ENCODE measurements at regions not wholly inside any gene's neighbourhood (a gene's known extent, or its start where the extent isn't known, plus 50 kb on each side); places are given as distances from the start of the nearest gene placed in this dataset.

DNA sequence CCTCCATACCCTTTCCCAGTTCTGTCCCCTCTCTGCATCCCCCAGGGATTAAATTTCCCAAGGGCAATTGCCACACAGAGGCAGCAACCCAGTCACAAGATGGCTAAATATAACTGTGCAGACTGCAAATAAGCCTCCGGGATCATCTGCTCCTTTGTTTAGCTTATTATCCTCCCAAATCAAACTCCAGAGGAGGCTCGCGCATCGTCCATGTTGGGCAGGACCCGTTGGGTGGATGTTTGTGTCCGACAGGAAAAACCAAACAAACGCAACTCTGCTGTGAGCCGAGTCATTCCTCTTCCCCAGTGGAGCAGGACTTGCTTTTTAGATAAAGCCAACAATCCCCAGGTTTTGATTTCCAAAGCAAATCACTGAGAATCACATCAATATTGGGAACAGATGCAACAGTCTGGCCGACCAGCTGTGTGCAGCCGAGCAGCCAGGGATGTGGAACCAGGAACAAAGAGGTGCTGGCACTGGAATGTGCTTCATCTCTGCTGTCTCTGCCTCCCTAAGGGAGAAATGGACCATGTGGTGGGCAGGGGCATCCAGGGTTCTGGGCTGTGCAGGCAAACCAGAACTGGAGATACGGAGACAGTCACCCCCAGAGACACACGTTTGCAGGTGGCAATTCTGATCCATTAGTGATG, 89.8 kb downstream of the PTTG1 start:
- TF ChIP-seq ELF1 (tag; IDR thresholded peaks at IDR 0.05) (no peak), MAZ (CRISPR knock-in tag; conservative IDR thresholded peaks at IDR 0.05 in 1 of 2, IDR thresholded peaks at IDR 0.05 in 1 of 2) (no peak), EP300 (IDR thresholded peaks at IDR 0.05; ENCODE audit: low read length) (no peak)
